ENCODE measurements at regions not wholly inside any gene's neighbourhood (a gene's known extent, or its start where the extent isn't known, plus 50 kb on each side); places are given as distances from the start of the nearest gene placed in this dataset.

DNA sequence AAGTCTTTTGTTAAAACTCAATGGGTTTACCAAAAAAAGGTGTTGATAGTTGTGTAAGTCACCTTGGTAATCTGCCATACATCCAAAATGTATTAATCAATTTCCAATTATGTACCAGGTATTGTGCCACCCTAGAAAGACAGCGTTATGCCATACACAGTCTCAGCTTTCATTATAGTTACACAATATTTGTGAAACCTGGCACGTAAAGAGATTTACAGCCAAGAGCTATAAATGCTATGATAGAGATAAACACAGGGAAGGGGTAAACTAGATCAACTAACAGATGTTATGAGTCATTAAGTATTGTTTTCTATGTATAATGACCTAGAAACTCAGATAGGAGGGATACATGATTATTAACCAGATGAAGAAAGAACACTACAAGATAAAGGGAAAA is 725.6 kb upstream of the SLITRK5 start:
- no peak for ATAC-seq
- TF ChIP-seq HEYL (CRISPR knock-in tag; IDR thresholded peaks at IDR 0.05), result no peak
- TF ChIP-seq HDAC2 (IDR thresholded peaks at IDR 0.05), result no peak
- no peak for TF ChIP-seq POLR2AphosphoS2 (conservative IDR thresholded peaks at IDR 0.05; ENCODE audit: low read length)
- TF ChIP-seq, protein P1, sequence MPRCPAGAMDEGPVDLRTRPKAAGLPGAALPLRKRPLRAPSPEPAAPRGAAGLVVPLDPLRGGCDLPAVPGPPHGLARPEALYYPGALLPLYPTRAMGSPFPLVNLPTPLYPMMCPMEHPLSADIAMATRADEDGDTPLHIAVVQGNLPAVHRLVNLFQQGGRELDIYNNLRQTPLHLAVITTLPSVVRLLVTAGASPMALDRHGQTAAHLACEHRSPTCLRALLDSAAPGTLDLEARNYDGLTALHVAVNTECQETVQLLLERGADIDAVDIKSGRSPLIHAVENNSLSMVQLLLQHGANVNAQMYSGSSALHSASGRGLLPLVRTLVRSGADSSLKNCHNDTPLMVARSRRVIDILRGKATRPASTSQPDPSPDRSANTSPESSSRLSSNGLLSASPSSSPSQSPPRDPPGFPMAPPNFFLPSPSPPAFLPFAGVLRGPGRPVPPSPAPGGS (IDR thresholded peaks at IDR 0.05), result no peak
- no peak for TF ChIP-seq MAX (IDR thresholded peaks at IDR 0.05)
- TF ChIP-seq CTCF (IDR thresholded peaks at IDR 0.05), result no peak
- no peak for TF ChIP-seq HOXB13 (CRISPR knock-in tag; IDR thresholded peaks at IDR 0.05; ENCODE audit: low read depth)
- no peak for TF ChIP-seq KDM1A (IDR thresholded peaks at IDR 0.05; ENCODE audit: low read depth)
- TF ChIP-seq NR3C1 (IDR thresholded peaks at IDR 0.05), result no peak
- TF ChIP-seq KDM5A (IDR thresholded peaks at IDR 0.05), result no peak
- no peak for TF ChIP-seq ZC3H11A (IDR thresholded peaks at IDR 0.05)
- no peak for TF ChIP-seq BHLHE40 (IDR thresholded peaks at IDR 0.05; ENCODE audit: low read depth, low read length)
- TF ChIP-seq MAFK (IDR thresholded peaks at IDR 0.05; ENCODE audit: partially characterized antibody), result no peak
- TF ChIP-seq FOSL2 (IDR thresholded peaks at IDR 0.05), result no peak
- TF ChIP-seq FOSL2 (CRISPR knock-in tag; IDR thresholded peaks at IDR 0.05), result no peak
- TF ChIP-seq, protein P2, sequence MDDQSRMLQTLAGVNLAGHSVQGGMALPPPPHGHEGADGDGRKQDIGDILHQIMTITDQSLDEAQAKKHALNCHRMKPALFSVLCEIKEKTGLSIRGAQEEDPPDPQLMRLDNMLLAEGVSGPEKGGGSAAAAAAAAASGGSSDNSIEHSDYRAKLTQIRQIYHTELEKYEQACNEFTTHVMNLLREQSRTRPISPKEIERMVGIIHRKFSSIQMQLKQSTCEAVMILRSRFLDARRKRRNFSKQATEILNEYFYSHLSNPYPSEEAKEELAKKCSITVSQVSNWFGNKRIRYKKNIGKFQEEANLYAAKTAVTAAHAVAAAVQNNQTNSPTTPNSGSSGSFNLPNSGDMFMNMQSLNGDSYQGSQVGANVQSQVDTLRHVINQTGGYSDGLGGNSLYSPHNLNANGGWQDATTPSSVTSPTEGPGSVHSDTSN (IDR thresholded peaks at IDR 0.05), result no peak
- TF ChIP-seq CBX2 (IDR thresholded peaks at IDR 0.05; ENCODE audit: borderline replicate concordance, low read depth), result no peak
- no peak for TF ChIP-seq FOXS1 (CRISPR knock-in tag; IDR thresholded peaks at IDR 0.05)
- no peak for TF ChIP-seq EHMT2 (IDR thresholded peaks at IDR 0.05; ENCODE audit: low read depth)
- TF ChIP-seq RFX5 (IDR thresholded peaks at IDR 0.05), result no peak
- TF ChIP-seq NFE2L2 (conservative IDR thresholded peaks at IDR 0.05; ENCODE audit: low read length), result no peak
- POLR2A ChIA-PET, result no interaction called here
- H3K27ac ChIP-seq, result no peak overlapping the region
- 44% methylated on average over 2 of the region's 2 CpGs for WGBS (ENCODE audit: missing lambda C conversion rate)
- no peaks in the 10 kb centered on the region for H3K4me1 ChIP-seq
- no peak for FAIRE-seq
- CTCF ChIA-PET, result no interaction called here
- no peak overlapping the region for H3K4me3 ChIP-seq
- H3K9me3 ChIP-seq, result no peaks in the 10 kb centered on the region; the same call in 2 of the 3 replicates
- no peak overlapping the region for H3K4me2 ChIP-seq
- no peak for DNase-seq (ENCODE audit: low read depth in 1 of 2, low spot score in 1 of 2)

- WGBS (ENCODE audit: missing lambda C conversion rate), result 53% methylated on average over 2 of the region's 2 CpGs
- Histone ChIP-seq H3K4me3 (no peak overlapping the region), H3K27ac (no peak overlapping the region), H3K4me1 (no peaks in the 10 kb centered on the region), H3K4me2 (no peak overlapping the region), H3K9me3 (no peaks in the 10 kb centered on the region; the same call in 2 of the 3 replicates)
- ATAC-seq (no peak), DNase-seq (ENCODE audit: low read depth in 1 of 2, low spot score in 1 of 2) (no peak), FAIRE-seq (no peak)
- ChIA-PET POLR2A (no interaction called here), CTCF (no interaction called here)
- TF ChIP-seq ESRRA (IDR thresholded peaks at IDR 0.05; ENCODE audit: borderline replicate concordance, low read length) (no peak), HEYL (CRISPR knock-in tag; IDR thresholded peaks at IDR 0.05) (no peak), CHD4 (IDR thresholded peaks at IDR 0.05; ENCODE audit: borderline replicate concordance) (no peak), CBX8 (IDR thresholded peaks at IDR 0.05) (no peak), EHMT2 (IDR thresholded peaks at IDR 0.05; ENCODE audit: low read depth) (no peak), MAFK (IDR thresholded peaks at IDR 0.05; ENCODE audit: partially characterized antibody) (no peak), GATA3 (IDR thresholded peaks at IDR 0.05; ENCODE audit: borderline replicate concordance) (no peak), HOXB13 (CRISPR knock-in tag; IDR thresholded peaks at IDR 0.05; ENCODE audit: low read depth) (no peak), HOXB5 (CRISPR knock-in tag; IDR thresholded peaks at IDR 0.05) (no peak)
- TF ChIP-seq, protein P3, sequence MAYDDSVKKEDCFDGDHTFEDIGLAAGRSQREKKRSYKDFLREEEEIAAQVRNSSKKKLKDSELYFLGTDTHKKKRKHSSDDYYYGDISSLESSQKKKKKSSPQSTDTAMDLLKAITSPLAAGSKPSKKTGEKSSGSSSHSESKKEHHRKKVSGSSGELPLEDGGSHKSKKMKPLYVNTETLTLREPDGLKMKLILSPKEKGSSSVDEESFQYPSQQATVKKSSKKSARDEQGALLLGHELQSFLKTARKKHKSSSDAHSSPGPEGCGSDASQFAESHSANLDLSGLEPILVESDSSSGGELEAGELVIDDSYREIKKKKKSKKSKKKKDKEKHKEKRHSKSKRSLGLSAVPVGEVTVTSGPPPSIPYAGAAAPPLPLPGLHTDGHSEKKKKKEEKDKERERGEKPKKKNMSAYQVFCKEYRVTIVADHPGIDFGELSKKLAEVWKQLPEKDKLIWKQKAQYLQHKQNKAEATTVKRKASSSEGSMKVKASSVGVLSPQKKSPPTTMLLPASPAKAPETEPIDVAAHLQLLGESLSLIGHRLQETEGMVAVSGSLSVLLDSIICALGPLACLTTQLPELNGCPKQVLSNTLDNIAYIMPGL (CRISPR knock-in tag; IDR thresholded peaks at IDR 0.05; ENCODE audit: borderline replicate concordance), result no peak
- TF ChIP-seq, protein P2 (IDR thresholded peaks at IDR 0.05), result no peak
Observed at GRCh38 chr13:86946734-86947133, 724.4 kb upstream of the SLITRK5 start.
